ENCODE measurements at regions not wholly inside any gene's neighbourhood (a gene's known extent, or its start where the extent isn't known, plus 50 kb on each side); places are given as distances from the start of the nearest gene placed in this dataset.
A peak's percentile ranks its signal among the peaks of the same experiment; 100 is the strongest.

- TF ChIP-seq CTCF (IDR thresholded peaks at IDR 0.05) = no peak
- DNase-seq (ENCODE audit: low spot score) = no peak
- Histone ChIP-seq H3K27ac (no peak overlapping the region), H3K4me3 (no peak overlapping the region)
Observed at GRCh38 chr7:128163473-128163872, 77.6 kb upstream of the LEP start.

- no peak overlapping the region for H3K27ac ChIP-seq
- DNase-seq (ENCODE audit: low spot score) = no peak
- TF ChIP-seq CTCF (IDR thresholded peaks at IDR 0.05) = no peak
Observed at GRCh38 chr7:128164061-128164954, 76.8 kb upstream of the LEP start.

GRCh38 chr7:128164955-128165670 is 76.0 kb upstream of the LEP start:
- DNase-seq (ENCODE audit: low spot score) = no peak
- Histone ChIP-seq H3K27ac (no peak overlapping the region), H3K4me3 (no peak overlapping the region)
- no peak for TF ChIP-seq CTCF (IDR thresholded peaks at IDR 0.05)

More at GRCh38 chr7:128164061-128164954, 76.8 kb upstream of the LEP start:
- H3K4me3 ChIP-seq = no peak overlapping the region

- TF ChIP-seq CTCF (IDR thresholded peaks at IDR 0.05) = no peak
Observed at GRCh38 chr7:128165927-128166420, 75.1 kb upstream of the LEP start.

GRCh38 chr7:128166603-128167041 is 74.5 kb upstream of the LEP start:
- TF ChIP-seq CTCF (IDR thresholded peaks at IDR 0.05) = no peak
- no peak for DNase-seq (ENCODE audit: low spot score)
- Histone ChIP-seq H3K4me3 (peak overlapping the region; percentile 69), H3K27ac (no peak overlapping the region)

More at GRCh38 chr7:128165927-128166420, 75.1 kb upstream of the LEP start:
- DNase-seq (ENCODE audit: low spot score) = no peak
- H3K27ac ChIP-seq = no peak overlapping the region
- peak overlapping the region; percentile 69 for H3K4me3 ChIP-seq

GRCh38 chr7:128167042-128167701 is 73.9 kb upstream of the LEP start:
- no peak for DNase-seq (ENCODE audit: low spot score)
- no peak for TF ChIP-seq CTCF (IDR thresholded peaks at IDR 0.05)
- Histone ChIP-seq H3K4me3 (peak overlapping the region; percentile 69), H3K27ac (no peak overlapping the region)
